Heart left ventricle (tissue), 16 donors: ENCODE measurements at regions not wholly inside any gene's neighbourhood (a gene's known extent, or its start where the extent isn't known, plus 50 kb on each side); places are given as distances from the start of the nearest gene placed in this dataset.
A peak's percentile ranks its signal among the peaks of the same experiment; 100 is the strongest.
"Not testable (repeated sequence)": the region's sequence is repeated elsewhere in the genome, so short reads cannot be mapped to it uniquely, and the experiment has no call there.

ENCODE experiments used
- ATAC-seq, 4 donors: fragments of 200-7000 bp; cut with Tn5 transposase; one replicate each; pipeline ENCODE4 v1.9.1; 2020 to 2022; ENCODE audit warnings: moderate library complexity in 4 of 4, mild to moderate bottlenecking in 3 of 4, moderate number of reproducible peaks in 1 of 4
- DNase-seq, 5 donors: peaks; one replicate each; pipeline ENCODE4 v3.0.0-alpha.2; 2020
- H3K27ac ChIP-seq, 12 donors: fragments of 200-600 bp; sonication (generic) in 4 of 12; one replicate each; pipeline versions ENCODE4 v1.5.0 to v1.8.0; 2016 to 2022; ENCODE audit warnings: mild to moderate bottlenecking in 2 of 12
- H3K27me3 ChIP-seq, 9 donors: fragments of 200-600 bp; sonication (generic) in 2 of 9; one replicate each; pipeline versions ENCODE4 v1.5.1 to v1.8.0; 2016 to 2022; ENCODE audit warnings: mild to moderate bottlenecking in 3 of 9
- H3K36me3 ChIP-seq, 9 donors: fragments of 200-600 bp; sonication (generic) in 2 of 9; one replicate each; pipeline versions ENCODE4 v1.5.0 to v1.8.0; 2018 to 2022; ENCODE audit warnings: mild to moderate bottlenecking in 2 of 9
- H3K4me1 ChIP-seq, 12 donors: fragments of 200-600 bp; sonication (generic) in 4 of 12; one replicate each; pipeline versions ENCODE4 v1.5.0 to v1.8.0; 2016 to 2022; ENCODE audit warnings: mild to moderate bottlenecking in 3 of 12
- H3K4me3 ChIP-seq, 12 donors: fragments of 200-600 bp; sonication (generic) in 4 of 12; one replicate each; pipeline versions ENCODE4 v1.5.0 to v1.8.0; 2017 to 2022; ENCODE audit warnings: mild to moderate bottlenecking in 9 of 12, moderate library complexity in 4 of 12
- H3K9me3 ChIP-seq, 12 donors: fragments of 200-600 bp; sonication (generic) in 4 of 12; one replicate each; pipeline versions ENCODE4 v1.5.0 to v1.8.0; 2016 to 2022; ENCODE audit warnings: mild to moderate bottlenecking in 1 of 12
- POLR2A ChIP-seq, 2 donors: fragments of 450-650 bp; IDR thresholded peaks; one replicate each; pipeline ENCODE4 v1.6.1; 2017; ENCODE audit warnings: antibody characterized with exemption in 2 of 2, mild to moderate bottlenecking in 2 of 2, moderate library complexity in 2 of 2
- WGBS, 4 donors: extraction: QIAGEN DNeasy Blood & Tissue Kit in 2 of 4; methylation state at CpG; one replicate each; pipeline versions ENCODE4 v1.1.5 to v1.1.7; 2013 to 2018; 5-methylcytosine and 5-hydroxymethylcytosine counted together
- intact Hi-C, 10 donors: fragments of 100-400 bp; cut with DNase I; formaldehyde crosslinking; loops; one replicate each; pipeline versions ENCODE4 v1.11.1 to v1.14.2; 2022
- TF ChIP-seq, protein P1 (sequence below), 12 donors: fragments of 200-600 bp; sonication (generic) in 4 of 12; IDR thresholded peaks; one replicate each; pipeline versions ENCODE4 v1.5.0 to v1.8.0; 2018 to 2022; ENCODE audit warnings: antibody characterized with exemption in 12 of 12, mild to moderate bottlenecking in 5 of 12
- donor health status: ischemic (EF 13 %, LVEDD 7.1; RV severe dilation, severe dysfunction).
- donor health status: healthy with polysubstance abuse.
- donor health status: DM: no; HTN: yes; CAD: no.
- donor health status: DM: no; HTN: no; CAD: no.
- donor health status: ischemic (EF 25% LVEDD 6.9; RV normal size, moderate dysfunction).
- donor health status: ischemic (EF 25% LVEDD 5.7; RV mildly dilated, moderate dysfunction).
- donor health status: healthy.
- donor health status: DM: yes; HTN: yes; CAD: no.
- donor health status: ischemic (EF 35%, LVEDD 5.7; RV mildly dilated, moderate dysfunction).
- donor health status: nonischemic (EF 11% LVEDD 7.7; RV severe dilation, severe dysfunction).
- donor health status: DM: yes; HTN: yes; CAD: no.
- donor health status: PGD.
- donor health status: ischemic (EF 29% LVEDD 5.4; RV normal size, mild dysfunction).
- donor health status: nonischemic (EF 23%, LVEDD 6.1; RV moderate dilation, normal function).

GRCh38 chr7:54201501-54201900 is 340.7 kb upstream of the VSTM2A start:
- Histone ChIP-seq H3K27me3 (no peaks in the 10 kb centered on the region), H3K36me3 (no peaks in the 10 kb centered on the region), H3K4me1 (no peaks in the 10 kb centered on the region), H3K9me3 (peaks cover 0 to 25% (median 8%) of the 10 kb centered on the region in 12 donors), H3K4me3 (no peak overlapping the region), H3K27ac (no peak overlapping the region)
- TF ChIP-seq, protein P1, sequence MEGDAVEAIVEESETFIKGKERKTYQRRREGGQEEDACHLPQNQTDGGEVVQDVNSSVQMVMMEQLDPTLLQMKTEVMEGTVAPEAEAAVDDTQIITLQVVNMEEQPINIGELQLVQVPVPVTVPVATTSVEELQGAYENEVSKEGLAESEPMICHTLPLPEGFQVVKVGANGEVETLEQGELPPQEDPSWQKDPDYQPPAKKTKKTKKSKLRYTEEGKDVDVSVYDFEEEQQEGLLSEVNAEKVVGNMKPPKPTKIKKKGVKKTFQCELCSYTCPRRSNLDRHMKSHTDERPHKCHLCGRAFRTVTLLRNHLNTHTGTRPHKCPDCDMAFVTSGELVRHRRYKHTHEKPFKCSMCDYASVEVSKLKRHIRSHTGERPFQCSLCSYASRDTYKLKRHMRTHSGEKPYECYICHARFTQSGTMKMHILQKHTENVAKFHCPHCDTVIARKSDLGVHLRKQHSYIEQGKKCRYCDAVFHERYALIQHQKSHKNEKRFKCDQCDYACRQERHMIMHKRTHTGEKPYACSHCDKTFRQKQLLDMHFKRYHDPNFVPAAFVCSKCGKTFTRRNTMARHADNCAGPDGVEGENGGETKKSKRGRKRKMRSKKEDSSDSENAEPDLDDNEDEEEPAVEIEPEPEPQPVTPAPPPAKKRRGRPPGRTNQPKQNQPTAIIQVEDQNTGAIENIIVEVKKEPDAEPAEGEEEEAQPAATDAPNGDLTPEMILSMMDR (IDR thresholded peaks at IDR 0.05) = no peak
- TF ChIP-seq POLR2A (IDR thresholded peaks at IDR 0.05) = no peak
- ATAC-seq = no peak
- no peak for DNase-seq
- intact Hi-C loops = loop anchor here in 2 of 10 donors (10.0 kb wide), 2 partner anchors 57 to 103 kb away; no protein-coding TSS in a partner anchor

- Histone ChIP-seq H3K4me1 (no peaks in the 10 kb centered on the region), H3K9me3 (peaks cover 0 to 56% (median 21%) of the 10 kb centered on the region in 12 donors), H3K27ac (no peak overlapping the region), H3K4me3 (no peak overlapping the region), H3K27me3 (no peaks in the 10 kb centered on the region), H3K36me3 (no peaks in the 10 kb centered on the region)
- DNase-seq (no peak), ATAC-seq (no peak)
- intact Hi-C loops = loop anchor here in 3 of 10 donors (10.0 kb wide), 2 partner anchors 79 to 89 kb away; no protein-coding TSS in a partner anchor
- WGBS, 4 donors = 53 to 66% (median 62%) methylated on average over 1 of the region's 1 CpG
- no peak for TF ChIP-seq POLR2A (IDR thresholded peaks at IDR 0.05)
- TF ChIP-seq, protein P1 (IDR thresholded peaks at IDR 0.05) = no peak
Measured at GRCh38 chr7:54215424-54215823, 326.8 kb upstream of the VSTM2A start.

DNA sequence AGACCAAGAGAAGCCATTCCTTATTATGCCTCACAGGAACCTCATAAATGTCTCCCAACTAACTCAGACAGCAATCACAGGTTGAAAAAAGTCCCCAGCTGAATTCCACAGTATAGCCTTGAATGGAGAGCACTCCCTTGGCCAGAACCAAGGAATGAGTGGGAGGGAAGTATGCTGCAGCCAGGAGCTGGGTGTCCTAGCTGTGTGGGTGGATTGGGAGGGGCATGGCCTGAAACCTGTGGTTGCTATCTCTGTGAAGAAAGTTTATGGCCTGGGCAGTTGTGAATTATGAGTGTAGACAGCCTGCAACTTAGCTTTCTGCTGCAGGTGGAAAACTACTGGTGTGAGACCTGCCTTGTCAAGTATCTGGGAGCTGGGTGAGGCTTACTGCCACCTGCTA is 316.1 kb upstream of the VSTM2A start:
- H3K9me3 ChIP-seq, H3K36me3 ChIP-seq, H3K4me1 ChIP-seq, DNase-seq, intact Hi-C loops, H3K4me3 ChIP-seq, H3K27ac ChIP-seq, H3K27me3 ChIP-seq: not testable (repeated sequence)
- ATAC-seq = peak in 2 of 4 donors; percentile 68 to 75

DNA sequence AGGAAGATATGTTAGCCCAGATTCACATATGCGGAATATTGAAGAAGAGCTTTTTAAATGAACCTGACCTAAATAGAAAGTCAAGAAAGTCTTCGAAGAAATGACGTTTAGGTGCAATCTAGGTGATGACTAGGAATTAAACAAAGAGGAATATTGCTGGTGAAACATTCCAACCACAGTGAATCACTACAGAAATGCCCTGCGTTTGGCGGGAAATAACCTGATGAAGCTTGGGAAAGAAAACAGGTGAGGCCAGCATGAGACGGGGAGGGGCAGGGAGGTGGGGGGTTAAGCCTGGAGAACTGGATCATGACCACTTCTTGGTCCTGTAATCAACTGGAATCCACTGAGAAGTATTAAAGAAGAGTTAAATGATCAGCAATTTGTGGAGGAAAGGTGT is 299.4 kb upstream of the VSTM2A start:
- Histone ChIP-seq H3K4me3 (no peak overlapping the region), H3K4me1 (no peaks in the 10 kb centered on the region), H3K36me3 (no peaks in the 10 kb centered on the region), H3K27me3 (no peaks in the 10 kb centered on the region), H3K27ac (no peak overlapping the region), H3K9me3 (no peaks in the 10 kb centered on the region)
- ATAC-seq (no peak), DNase-seq (no peak)
- no peak for TF ChIP-seq POLR2A (IDR thresholded peaks at IDR 0.05)
- TF ChIP-seq, protein P1 (IDR thresholded peaks at IDR 0.05) = no peak
- WGBS, 4 donors = 91 to 94% (median 93%) methylated on average over 6 of the region's 6 CpGs
- intact Hi-C loops = loop anchor here in 2 of 10 donors (10.0 kb wide), 2 partner anchors 82 to 92 kb away; no protein-coding TSS in a partner anchor

GRCh38 chr7:54245020-54245419 is 297.2 kb upstream of the VSTM2A start:
- H3K27me3 ChIP-seq = no peaks in the 10 kb centered on the region
- H3K4me3 ChIP-seq = no peak overlapping the region
- ATAC-seq (no peak), DNase-seq (no peak)
- no peak overlapping the region for H3K27ac ChIP-seq
- WGBS, 4 donors = 40 to 83% (median 63%) methylated on average over 1 of the region's 1 CpG
- no peaks in the 10 kb centered on the region for H3K36me3 ChIP-seq
- no peaks in the 10 kb centered on the region for H3K4me1 ChIP-seq
- no peaks in the 10 kb centered on the region for H3K9me3 ChIP-seq
- TF ChIP-seq, protein P1 (IDR thresholded peaks at IDR 0.05) = no peak
- no peak for TF ChIP-seq POLR2A (IDR thresholded peaks at IDR 0.05)
- intact Hi-C loops = loop anchor here in 2 of 10 donors (10.0 kb wide), 2 partner anchors 80 to 90 kb away; no protein-coding TSS in a partner anchor
